ENCODE measurements at regions not wholly inside any gene's neighbourhood (a gene's known extent, or its start where the extent isn't known, plus 50 kb on each side); places are given as distances from the start of the nearest gene placed in this dataset.
"Not testable (repeated sequence)": the region's sequence is repeated elsewhere in the genome, so short reads cannot be mapped to it uniquely, and the experiment has no call there.

DNA sequence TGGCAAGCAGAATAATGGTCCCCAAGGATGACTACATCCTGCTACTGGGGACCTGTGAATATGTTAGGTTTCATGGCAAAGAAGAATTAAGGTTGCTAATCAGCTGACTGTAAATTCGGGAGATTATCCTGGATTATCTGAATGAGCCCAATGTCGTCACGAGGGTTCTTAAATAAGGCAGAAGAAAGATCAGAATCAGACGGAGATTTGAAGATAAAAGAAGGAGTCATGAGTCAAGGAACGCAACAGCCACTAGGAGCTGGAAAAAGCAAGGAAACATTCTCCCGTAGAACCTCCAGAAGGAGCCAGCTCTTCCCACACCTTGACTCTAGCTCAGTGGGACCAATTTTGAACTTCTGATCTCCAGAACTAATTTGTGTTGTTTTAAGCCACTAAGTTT is 82.9 kb upstream of the APBB1IP start:
- no peaks in the 10 kb centered on the region for H3K4me1 Mint-ChIP-seq (ENCODE audit: low read depth)
- no peak overlapping the region for H3K27ac Mint-ChIP-seq
- no peak for DNase-seq (ENCODE audit: low spot score)
- no peaks in the 10 kb centered on the region for H3K36me3 Mint-ChIP-seq (ENCODE audit: low read depth)
- no peaks in the 10 kb centered on the region for H3K9me3 Mint-ChIP-seq
- intact Hi-C loops (cut with micrococcal nuclease) = no loop called here
- peaks cover 6% of the 10 kb centered on the region for H3K27me3 Mint-ChIP-seq (ENCODE audit: insufficient read depth)
- H3K4me3 Mint-ChIP-seq = no peak overlapping the region

DNA sequence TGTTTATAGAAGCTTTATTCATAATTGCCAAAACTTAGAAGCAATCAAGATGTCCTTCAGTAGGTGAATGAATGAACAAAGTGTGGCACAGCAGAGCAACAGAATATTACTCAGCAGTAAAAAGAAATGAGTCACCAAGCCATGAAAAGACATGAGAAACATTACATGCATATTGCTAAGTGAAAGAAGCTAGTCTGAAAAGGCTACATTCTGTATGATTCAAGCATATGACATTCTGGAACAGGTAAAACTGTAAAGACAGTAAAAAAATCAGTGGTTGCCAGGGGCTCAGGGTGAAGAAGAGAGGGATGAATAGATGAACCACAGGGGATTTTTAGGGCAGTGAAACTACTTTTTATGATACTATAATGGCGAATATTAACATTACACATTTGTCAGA is 80.9 kb upstream of the APBB1IP start:
- H3K4me3 Mint-ChIP-seq = no peak overlapping the region
- no peak for DNase-seq (ENCODE audit: low spot score)
- H3K27me3 Mint-ChIP-seq (ENCODE audit: insufficient read depth) = peaks cover 5% of the 10 kb centered on the region
- no peaks in the 10 kb centered on the region for H3K36me3 Mint-ChIP-seq (ENCODE audit: low read depth)
- no peak overlapping the region for H3K27ac Mint-ChIP-seq
- intact Hi-C loops (cut with micrococcal nuclease) = no loop called here
- H3K4me1 Mint-ChIP-seq (ENCODE audit: low read depth) = no peaks in the 10 kb centered on the region
- no peaks in the 10 kb centered on the region for H3K9me3 Mint-ChIP-seq

DNA sequence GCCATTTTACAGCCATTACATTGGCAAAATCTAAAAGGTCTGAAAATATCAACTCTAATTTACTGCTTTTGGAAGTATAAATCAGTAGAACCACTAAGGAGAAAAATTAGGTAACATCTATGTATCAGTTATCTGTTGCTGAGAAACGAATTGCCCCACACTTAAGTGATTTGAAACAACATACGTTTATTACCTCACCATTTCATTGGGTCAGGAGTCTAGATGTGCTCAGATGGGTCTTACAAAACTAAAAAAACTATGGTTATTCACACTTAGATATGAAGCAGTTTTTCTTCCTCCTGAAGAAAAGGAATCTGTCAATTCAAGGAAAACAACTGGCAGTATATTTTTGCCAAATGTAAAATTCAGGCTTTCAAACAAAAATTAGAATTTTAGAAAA is 80.1 kb upstream of the APBB1IP start:
- Mint-ChIP-seq H3K27ac (no peak overlapping the region), H3K36me3 (ENCODE audit: low read depth) (no peaks in the 10 kb centered on the region), H3K9me3 (no peaks in the 10 kb centered on the region), H3K27me3 (ENCODE audit: insufficient read depth) (peaks cover 5% of the 10 kb centered on the region), H3K4me3 (no peak overlapping the region), H3K4me1 (ENCODE audit: low read depth) (no peaks in the 10 kb centered on the region)
- DNase-seq (ENCODE audit: low spot score) = no peak
- intact Hi-C loops (cut with micrococcal nuclease) = no loop called here

DNA sequence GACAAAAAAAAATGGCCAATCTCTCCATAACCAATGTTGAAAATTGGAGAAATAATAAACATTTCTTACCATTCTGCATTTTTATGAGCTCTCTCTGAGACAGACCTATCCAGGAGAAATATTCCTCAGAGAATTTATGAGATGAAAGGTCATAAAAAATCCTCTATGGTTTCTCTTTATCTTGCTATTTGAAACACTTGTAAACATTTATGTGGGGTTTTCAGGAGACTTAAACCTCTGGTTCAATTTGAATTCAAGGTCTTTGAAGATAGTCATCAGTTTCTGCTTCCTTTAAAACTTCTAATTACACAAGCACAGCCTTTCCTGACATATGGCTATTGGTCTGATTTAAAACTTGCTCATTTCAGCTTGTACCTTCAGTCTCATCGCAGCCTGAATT is 78.5 kb upstream of the APBB1IP start:
- Mint-ChIP-seq H3K9me3 (no peaks in the 10 kb centered on the region), H3K36me3 (ENCODE audit: low read depth) (no peaks in the 10 kb centered on the region), H3K4me3 (no peak overlapping the region), H3K4me1 (ENCODE audit: low read depth) (no peaks in the 10 kb centered on the region), H3K27me3 (ENCODE audit: insufficient read depth) (peaks cover 3% of the 10 kb centered on the region), H3K27ac (no peak overlapping the region)
- DNase-seq (ENCODE audit: low spot score) = no peak
- intact Hi-C loops (cut with micrococcal nuclease) = no loop called here

- intact Hi-C loops (cut with micrococcal nuclease) = no loop called here
- H3K36me3 Mint-ChIP-seq (ENCODE audit: low read depth) = no peaks in the 10 kb centered on the region
- no peak overlapping the region for H3K4me3 Mint-ChIP-seq
- H3K27ac Mint-ChIP-seq = no peak overlapping the region
- DNase-seq (ENCODE audit: low spot score) = no peak
- no peaks in the 10 kb centered on the region for H3K9me3 Mint-ChIP-seq
- peaks cover 3% of the 10 kb centered on the region for H3K27me3 Mint-ChIP-seq (ENCODE audit: insufficient read depth)
- H3K4me1 Mint-ChIP-seq (ENCODE audit: low read depth) = no peaks in the 10 kb centered on the region
Measured at GRCh38 chr10:26361351-26361750, 76.8 kb upstream of the APBB1IP start.

DNA sequence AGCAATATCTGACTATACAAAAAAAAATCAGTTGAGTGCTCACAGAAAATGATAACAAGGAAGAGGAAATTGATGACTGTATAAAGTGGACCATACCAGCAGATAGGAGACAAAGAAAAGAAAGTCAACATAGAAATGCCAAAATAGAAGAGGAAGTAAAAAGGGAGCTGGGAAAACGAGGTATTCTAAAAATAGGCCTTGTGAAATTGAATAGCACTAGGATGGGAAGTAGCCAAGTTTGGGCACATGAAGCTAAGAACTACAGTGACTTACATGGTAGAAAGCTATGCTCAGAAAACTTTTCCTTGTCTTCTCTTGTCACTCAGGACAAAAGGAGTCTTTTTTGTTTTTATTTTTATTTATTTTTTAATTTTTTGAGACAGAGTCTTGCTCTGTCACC is 76.2 kb upstream of the APBB1IP start:
- DNase-seq (ENCODE audit: low spot score) = no peak
- Mint-ChIP-seq H3K27ac (no peak overlapping the region), H3K36me3 (ENCODE audit: low read depth) (no peaks in the 10 kb centered on the region), H3K4me1 (ENCODE audit: low read depth) (no peaks in the 10 kb centered on the region), H3K4me3 (no peak overlapping the region), H3K9me3 (no peaks in the 10 kb centered on the region), H3K27me3 (ENCODE audit: insufficient read depth) (peaks cover 3% of the 10 kb centered on the region)
- intact Hi-C loops (cut with micrococcal nuclease) = no loop called here

- no peaks in the 10 kb centered on the region for H3K4me1 Mint-ChIP-seq (ENCODE audit: low read depth)
- H3K4me3 Mint-ChIP-seq = no peak overlapping the region
- intact Hi-C loops (cut with micrococcal nuclease) = no loop called here
- peaks cover 4% of the 10 kb centered on the region for H3K27me3 Mint-ChIP-seq (ENCODE audit: insufficient read depth)
- H3K27ac Mint-ChIP-seq = no peak overlapping the region
- DNase-seq (ENCODE audit: low spot score) = no peak
- no peaks in the 10 kb centered on the region for H3K36me3 Mint-ChIP-seq (ENCODE audit: low read depth)
- no peaks in the 10 kb centered on the region for H3K9me3 Mint-ChIP-seq
Measured at GRCh38 chr10:26365681-26366358, 72.3 kb upstream of the APBB1IP start.

- H3K36me3 Mint-ChIP-seq (ENCODE audit: low read depth); H3K9me3 Mint-ChIP-seq; H3K4me1 Mint-ChIP-seq (ENCODE audit: low read depth); intact Hi-C loops (cut with micrococcal nuclease); DNase-seq (ENCODE audit: low spot score); H3K4me3 Mint-ChIP-seq; H3K27ac Mint-ChIP-seq; H3K27me3 Mint-ChIP-seq (ENCODE audit: insufficient read depth): not testable (repeated sequence)
Measured at GRCh38 chr10:26367035-26367434, 71.1 kb upstream of the APBB1IP start.

DNA sequence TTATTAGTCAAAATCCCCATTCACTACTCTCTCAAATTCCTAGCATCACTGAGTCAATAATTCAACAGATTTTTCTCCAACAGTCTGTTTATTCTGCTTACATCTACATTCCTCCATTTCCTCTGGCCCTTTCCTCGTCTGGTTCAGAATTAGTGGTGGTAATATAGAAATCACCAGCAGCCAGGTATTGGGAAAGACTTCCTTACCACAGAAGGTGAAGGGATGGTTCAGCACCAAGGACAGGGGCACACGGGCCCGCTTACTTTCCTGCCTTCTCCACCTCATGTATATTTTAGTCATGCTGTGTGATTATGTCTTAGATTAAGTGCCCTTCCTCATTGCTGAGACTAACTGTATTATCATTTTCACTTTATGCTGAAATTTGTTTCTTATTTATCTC is 70.4 kb upstream of the APBB1IP start:
- Mint-ChIP-seq H3K4me1 (ENCODE audit: low read depth) (no peaks in the 10 kb centered on the region), H3K36me3 (ENCODE audit: low read depth) (no peaks in the 10 kb centered on the region), H3K27ac (no peak overlapping the region), H3K4me3 (no peak overlapping the region), H3K9me3 (no peaks in the 10 kb centered on the region), H3K27me3 (ENCODE audit: insufficient read depth) (peaks cover 10% of the 10 kb centered on the region)
- no peak for DNase-seq (ENCODE audit: low spot score)
- intact Hi-C loops (cut with micrococcal nuclease) = loop anchor here (2.0 kb wide), 1 partner anchor 63 kb away; no protein-coding TSS in a partner anchor

- intact Hi-C loops (cut with micrococcal nuclease) = loop anchor here (2.0 kb wide), 1 partner anchor 62 kb away; no protein-coding TSS in a partner anchor
- Mint-ChIP-seq H3K4me1 (ENCODE audit: low read depth) (no peaks in the 10 kb centered on the region), H3K9me3 (no peaks in the 10 kb centered on the region), H3K36me3 (ENCODE audit: low read depth) (no peaks in the 10 kb centered on the region), H3K27me3 (ENCODE audit: insufficient read depth) (peaks cover 14% of the 10 kb centered on the region), H3K4me3 (no peak overlapping the region), H3K27ac (no peak overlapping the region)
- no peak for DNase-seq (ENCODE audit: low spot score)
Measured at GRCh38 chr10:26368463-26368862, 69.7 kb upstream of the APBB1IP start.

GRCh38 chr10:26372513-26373354 is 65.4 kb upstream of the APBB1IP start:
- Mint-ChIP-seq H3K4me1 (ENCODE audit: low read depth) (no peaks in the 10 kb centered on the region), H3K9me3 (no peaks in the 10 kb centered on the region), H3K27me3 (ENCODE audit: insufficient read depth) (peaks cover 16% of the 10 kb centered on the region), H3K4me3 (no peak overlapping the region), H3K27ac (no peak overlapping the region), H3K36me3 (ENCODE audit: low read depth) (no peaks in the 10 kb centered on the region)
- intact Hi-C loops (cut with micrococcal nuclease) = no loop called here
- DNase-seq (ENCODE audit: low spot score) = no peak

GRCh38 chr10:26374426-26374825 is 63.7 kb upstream of the APBB1IP start:
- no peak for DNase-seq (ENCODE audit: low spot score)
- Mint-ChIP-seq H3K9me3 (no peaks in the 10 kb centered on the region), H3K36me3 (ENCODE audit: low read depth) (no peaks in the 10 kb centered on the region), H3K4me3 (no peak overlapping the region), H3K27ac (no peak overlapping the region), H3K4me1 (ENCODE audit: low read depth) (no peaks in the 10 kb centered on the region), H3K27me3 (ENCODE audit: insufficient read depth) (peaks cover 16% of the 10 kb centered on the region)
- intact Hi-C loops (cut with micrococcal nuclease) = no loop called here

- DNase-seq (ENCODE audit: low spot score); H3K9me3 Mint-ChIP-seq; H3K4me1 Mint-ChIP-seq (ENCODE audit: low read depth); H3K27ac Mint-ChIP-seq; H3K36me3 Mint-ChIP-seq (ENCODE audit: low read depth); intact Hi-C loops (cut with micrococcal nuclease); H3K4me3 Mint-ChIP-seq: not testable (repeated sequence)
- peaks cover 10% of the 10 kb centered on the region for H3K27me3 Mint-ChIP-seq (ENCODE audit: insufficient read depth)
Measured at GRCh38 chr10:26377224-26377810, 60.8 kb upstream of the APBB1IP start.

Data from activated T-helper 1 cell treated with anti-CD3 and anti-CD28 coated beads, Interleukin-12 subunit alpha, Interleukin-12 subunit beta, Interleukin-2, Interleukin-4 antibody, amounts not matched to agents 30 ng/mL and 10 ng/mL and 1 ng/mL, durations not matched to agents 14 hours and 24 hours and 36 hours (primary cell).